Suprapubic skin (tissue), 4 donors: ENCODE measurements at regions not wholly inside any gene's neighbourhood (a gene's known extent, or its start where the extent isn't known, plus 50 kb on each side); places are given as distances from the start of the nearest gene placed in this dataset.

ENCODE experiments used
- DNase-seq, 2 donors: peaks; one replicate each; pipeline ENCODE4 v3.0.0-alpha.2; 2019; ENCODE audit warnings: low spot score in 2 of 2
- H3K27ac ChIP-seq: fragments of 200-600 bp; sonication (generic); one replicate; pipeline ENCODE4 v1.5.1; 2019
- H3K27me3 ChIP-seq: fragments of 200-600 bp; sonication (generic); one replicate; pipeline ENCODE4 v1.5.1; 2019
- H3K36me3 ChIP-seq: fragments of 200-600 bp; sonication (generic); one replicate; pipeline ENCODE4 v1.5.1; 2019
- H3K4me1 ChIP-seq: fragments of 200-600 bp; sonication (generic); one replicate; pipeline ENCODE4 v1.5.1; 2019
- H3K4me3 ChIP-seq: fragments of 200-600 bp; sonication (generic); one replicate; pipeline ENCODE4 v1.5.1; 2019; ENCODE audit warnings: mild to moderate bottlenecking
- H3K9me3 ChIP-seq: fragments of 200-600 bp; sonication (generic); one replicate; pipeline ENCODE4 v1.5.1; 2019
- CTCF ChIP-seq, 2 donors: fragments of 200-600 bp in 1 of 2; fragments of 450-650 bp in 1 of 2; sonication (generic) in 1 of 2; IDR thresholded peaks; one replicate each; pipeline ENCODE4 v1.5.1; 2016 to 2019; ENCODE audit warnings: antibody characterized with exemption in 2 of 2, mild to moderate bottlenecking in 1 of 2, moderate library complexity in 1 of 2
- EP300 ChIP-seq: sonication (generic); formaldehyde crosslinking; IDR thresholded peaks from one replicate; pipeline ENCODE4 v1.6.1; 2017; ENCODE audit warnings: antibody characterized with exemption
- POLR2A ChIP-seq, 2 donors: fragments of 450-650 bp; IDR thresholded peaks; one replicate each; pipeline ENCODE4 v1.6.1; 2017; ENCODE audit warnings: antibody characterized with exemption in 2 of 2, mild to moderate bottlenecking in 2 of 2, moderate library complexity in 2 of 2
- POLR2AphosphoS5 ChIP-seq, 3 donors: sonication (generic); formaldehyde crosslinking; IDR thresholded peaks; one replicate each; pipeline ENCODE4 v1.6.1; 2017; ENCODE audit warnings: antibody characterized with exemption in 3 of 3
- WGBS: methylation state at CpG from one replicate; pipeline ENCODE4 v1.1.5; 2018; 5-methylcytosine and 5-hydroxymethylcytosine counted together

DNA sequence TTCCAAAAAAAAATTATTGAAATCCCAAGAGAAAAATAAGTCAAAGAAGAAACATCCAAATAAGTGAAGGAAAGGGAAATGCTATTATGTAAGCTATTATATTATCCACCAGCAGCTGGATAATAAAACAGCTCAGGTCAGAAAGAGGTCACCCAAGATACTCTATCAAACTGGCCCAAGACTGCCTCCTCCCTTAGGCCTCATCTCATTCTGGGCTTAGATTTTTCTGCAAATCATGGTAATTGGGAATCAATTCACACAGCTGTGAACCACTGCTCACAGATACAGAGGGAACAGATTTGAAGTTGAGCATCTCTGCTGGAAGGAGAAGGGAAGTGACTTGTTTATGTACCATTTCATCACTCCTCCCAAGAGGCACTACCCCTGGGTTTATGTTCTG, 294.6 kb upstream of the DPPA4 start:
- no peaks in the 10 kb centered on the region for H3K4me1 ChIP-seq
- DNase-seq, result no peak
- no peak overlapping the region for H3K4me3 ChIP-seq
- peaks cover 4% of the 10 kb centered on the region for H3K9me3 ChIP-seq
- H3K36me3 ChIP-seq, result no peaks in the 10 kb centered on the region
- no peaks in the 10 kb centered on the region for H3K27me3 ChIP-seq
- TF ChIP-seq EP300 (no peak), POLR2A (IDR thresholded peaks at IDR 0.05) (no peak), CTCF (IDR thresholded peaks at IDR 0.05) (no peak), POLR2AphosphoS5 (IDR thresholded peaks at IDR 0.05) (no peak)
- H3K27ac ChIP-seq, result no peak overlapping the region

GRCh38 chr3:109640146-109640652, 302.9 kb upstream of the DPPA4 start:
- TF ChIP-seq POLR2A (IDR thresholded peaks at IDR 0.05) (no peak), POLR2AphosphoS5 (IDR thresholded peaks at IDR 0.05) (no peak), EP300 (no peak), CTCF (IDR thresholded peaks at IDR 0.05) (no peak)

DNA sequence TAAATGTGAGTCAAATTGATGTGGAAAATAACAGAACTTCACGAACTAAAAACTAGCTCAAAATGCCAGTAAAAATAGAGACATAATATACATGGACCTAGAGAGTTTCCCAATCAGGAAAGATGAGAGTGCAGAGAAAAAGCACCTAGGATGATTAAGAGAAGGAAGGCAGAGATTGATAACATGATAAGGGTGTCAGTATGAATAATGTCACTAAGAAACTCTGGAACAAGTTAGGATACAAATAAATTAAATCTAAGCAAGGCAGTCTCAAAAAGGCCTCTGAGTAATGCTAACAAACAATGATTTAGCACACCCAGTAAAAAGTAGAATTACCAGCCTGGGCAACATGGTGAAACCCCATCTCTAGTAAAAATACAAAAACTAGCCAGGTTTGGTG, 304.7 kb upstream of the DPPA4 start:
- Histone ChIP-seq H3K4me1 (no peaks in the 10 kb centered on the region), H3K4me3 (no peak overlapping the region), H3K9me3 (no peaks in the 10 kb centered on the region), H3K27me3 (no peaks in the 10 kb centered on the region), H3K27ac (no peak overlapping the region), H3K36me3 (no peaks in the 10 kb centered on the region)
- TF ChIP-seq EP300, result no peak
- 35% methylated on average over 1 of the region's 1 CpG for WGBS
- DNase-seq, result no peak

More at GRCh38 chr3:109640146-109640652, 302.9 kb upstream of the DPPA4 start:
- Histone ChIP-seq H3K36me3 (no peaks in the 10 kb centered on the region), H3K4me1 (no peaks in the 10 kb centered on the region), H3K9me3 (no peaks in the 10 kb centered on the region), H3K4me3 (no peak overlapping the region), H3K27me3 (no peaks in the 10 kb centered on the region), H3K27ac (no peak overlapping the region)
- 72% methylated on average over 4 of the region's 4 CpGs for WGBS
- no peak for DNase-seq

DNA sequence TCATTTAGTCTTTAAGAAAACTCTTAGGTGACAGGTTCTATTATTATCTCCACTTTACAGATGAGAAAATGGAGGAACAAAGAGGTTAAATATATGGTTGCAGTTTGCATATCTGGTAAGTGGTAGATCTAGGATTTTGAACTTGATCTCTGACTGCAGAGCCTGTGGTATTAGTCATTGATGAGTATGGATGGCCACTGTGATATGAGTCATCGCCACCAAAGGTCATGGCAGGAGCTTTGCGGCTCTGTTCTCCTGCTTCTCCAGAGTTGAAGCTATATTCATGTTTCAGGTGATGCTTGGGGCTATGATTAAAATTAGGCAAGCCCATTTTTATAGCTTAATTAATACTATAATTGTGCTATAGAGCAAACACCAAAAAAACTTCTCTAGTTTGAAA, 306.2 kb upstream of the DPPA4 start:
- Histone ChIP-seq H3K4me1 (no peaks in the 10 kb centered on the region), H3K27me3 (no peaks in the 10 kb centered on the region), H3K4me3 (no peak overlapping the region), H3K36me3 (no peaks in the 10 kb centered on the region), H3K27ac (no peak overlapping the region), H3K9me3 (no peaks in the 10 kb centered on the region)
- TF ChIP-seq EP300, result no peak
- TF ChIP-seq POLR2A (IDR thresholded peaks at IDR 0.05), result no peak
- no peak for TF ChIP-seq CTCF (IDR thresholded peaks at IDR 0.05)
- TF ChIP-seq POLR2AphosphoS5 (IDR thresholded peaks at IDR 0.05), result no peak
- 84% methylated on average over 2 of the region's 2 CpGs for WGBS
- DNase-seq, result no peak

GRCh38 chr3:109644332-109644731, 307.0 kb upstream of the DPPA4 start:
- 89% methylated on average over 2 of the region's 2 CpGs for WGBS
- no peaks in the 10 kb centered on the region for H3K4me1 ChIP-seq
- no peak overlapping the region for H3K27ac ChIP-seq
- no peaks in the 10 kb centered on the region for H3K9me3 ChIP-seq
- no peak for TF ChIP-seq CTCF (IDR thresholded peaks at IDR 0.05)
- TF ChIP-seq POLR2AphosphoS5 (IDR thresholded peaks at IDR 0.05), result no peak
- TF ChIP-seq EP300, result no peak
- H3K36me3 ChIP-seq, result no peaks in the 10 kb centered on the region
- no peaks in the 10 kb centered on the region for H3K27me3 ChIP-seq
- no peak for DNase-seq
- no peak overlapping the region for H3K4me3 ChIP-seq

GRCh38 chr3:109644746-109645145, 307.4 kb upstream of the DPPA4 start:
- H3K4me3 ChIP-seq, result no peak overlapping the region
- no peaks in the 10 kb centered on the region for H3K9me3 ChIP-seq
- H3K27me3 ChIP-seq, result no peaks in the 10 kb centered on the region
- TF ChIP-seq EP300 (no peak), POLR2A (IDR thresholded peaks at IDR 0.05) (no peak), POLR2AphosphoS5 (IDR thresholded peaks at IDR 0.05) (no peak), CTCF (IDR thresholded peaks at IDR 0.05) (no peak)
- no peaks in the 10 kb centered on the region for H3K36me3 ChIP-seq
- no peaks in the 10 kb centered on the region for H3K4me1 ChIP-seq
- no peak overlapping the region for H3K27ac ChIP-seq
- 36% methylated on average over 3 of the region's 3 CpGs for WGBS
- DNase-seq, result no peak
